Activated CD4-positive, alpha-beta T cell treated with anti-CD3 and anti-CD28 coated beads, Interleukin-2, amount 50 U/mL, for 4 hours (primary cell): ENCODE measurements at regions not wholly inside any gene's neighbourhood (a gene's known extent, or its start where the extent isn't known, plus 50 kb on each side); places are given as distances from the start of the nearest gene placed in this dataset.

ENCODE experiments used
- DNase-seq, 2 experiments: peaks; one replicate each; pipeline ENCODE4 v3.0.0-alpha.2; 2020

DNA sequence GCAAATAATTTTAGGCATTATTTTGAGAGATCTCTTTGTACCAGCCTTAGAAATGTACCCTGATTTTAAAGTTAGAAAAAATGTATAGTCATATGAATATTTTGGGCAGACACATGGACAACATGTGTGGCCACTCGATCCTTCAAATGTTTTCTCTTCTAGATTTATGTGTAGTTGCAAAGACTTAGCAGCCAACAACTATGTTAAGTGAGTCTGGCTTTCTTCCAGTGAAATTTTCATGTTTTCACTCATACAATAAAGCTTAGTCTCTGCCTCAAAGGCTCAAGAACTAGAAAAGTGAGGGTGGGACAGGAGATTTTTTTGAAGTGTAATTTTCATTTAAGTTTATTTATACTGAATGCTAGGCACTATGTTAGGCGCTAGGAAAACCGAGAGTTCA is 207.7 kb upstream of the DACH1 start:
- DNase-seq = no peak

DNA sequence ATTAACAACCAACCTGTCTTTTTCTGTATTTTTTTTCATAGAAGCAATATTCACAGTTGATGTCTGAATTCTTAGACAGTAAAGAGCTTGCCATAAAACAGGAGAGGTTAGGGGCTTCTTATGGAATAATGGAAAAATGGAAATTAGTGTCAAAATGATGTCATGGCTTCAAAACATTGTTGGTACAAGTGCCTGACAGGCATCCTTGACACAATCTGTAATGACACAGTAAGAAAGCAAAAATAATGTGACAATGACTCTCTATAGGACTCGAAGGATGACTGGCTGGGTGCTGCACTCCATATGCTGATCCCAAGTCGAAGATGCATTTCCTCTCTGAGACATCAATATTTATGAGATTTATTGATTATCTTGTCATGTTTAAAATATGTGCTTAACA is 205.3 kb upstream of the DACH1 start:
- DNase-seq = no peak

DNA sequence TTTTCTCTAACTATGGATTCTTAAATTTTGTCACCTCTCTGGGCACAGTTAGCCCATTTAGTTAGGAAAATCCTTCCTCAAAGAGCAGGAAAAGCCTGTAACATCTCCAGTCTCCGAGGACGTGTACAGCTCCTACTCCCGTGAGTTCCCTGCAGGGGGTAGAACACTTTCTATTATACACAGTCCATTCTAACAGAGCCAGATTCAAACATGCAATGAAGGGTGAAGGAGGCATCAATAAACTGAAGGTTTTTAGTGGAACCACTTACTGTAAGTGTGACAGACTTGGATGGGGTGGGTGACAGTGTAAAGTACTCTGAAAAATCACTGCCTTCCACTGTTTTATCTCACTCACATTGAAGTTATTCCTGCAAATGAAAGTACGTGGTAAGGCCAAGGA is 204.7 kb upstream of the DACH1 start:
- DNase-seq = no peak

DNA sequence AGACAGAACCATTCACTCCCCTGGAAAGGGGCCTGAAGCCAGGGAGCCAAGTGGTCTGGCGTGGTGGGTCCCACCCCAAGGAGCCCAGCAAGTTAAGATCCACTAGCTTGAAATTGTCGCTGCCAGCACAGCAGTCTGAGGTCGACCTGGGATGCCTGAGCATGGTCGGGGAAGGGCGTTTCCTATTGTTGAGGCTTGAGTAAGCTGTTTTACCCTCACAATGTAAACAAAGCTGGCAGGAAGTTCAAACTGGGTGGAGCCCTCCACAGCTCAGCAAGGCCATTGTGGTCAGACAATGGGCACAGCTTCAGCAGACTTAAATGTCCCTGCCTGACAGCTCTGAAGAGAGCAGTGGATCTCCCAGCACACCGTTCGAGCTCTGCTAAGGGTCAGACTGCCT is 195.6 kb upstream of the DACH1 start:
- DNase-seq = no peak

GRCh38 chr13:72061613-72062012 is 194.6 kb upstream of the DACH1 start:
- no peak for DNase-seq

DNA sequence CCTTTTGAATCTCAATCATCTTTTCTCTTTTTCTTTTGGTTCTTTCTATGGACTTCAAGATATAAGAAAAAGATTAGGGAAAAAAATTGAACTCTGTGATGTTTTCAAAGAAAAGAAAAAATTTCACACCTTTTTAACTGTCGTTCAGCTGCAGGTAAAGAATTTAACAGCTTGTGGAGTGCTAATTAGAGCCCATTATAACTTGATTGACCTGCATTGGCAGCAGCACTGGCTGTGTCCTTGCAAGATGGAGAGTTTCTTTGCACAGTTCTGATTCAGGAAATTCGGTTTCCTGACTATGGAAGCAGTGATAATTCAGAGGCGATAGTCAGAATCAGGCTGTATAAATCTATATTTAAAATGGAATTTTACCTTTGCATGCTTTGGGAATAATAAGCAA is 183.2 kb upstream of the DACH1 start:
- no peak for DNase-seq

GRCh38 chr13:72043366-72043765 is 176.4 kb upstream of the DACH1 start:
- no peak for DNase-seq

DNA sequence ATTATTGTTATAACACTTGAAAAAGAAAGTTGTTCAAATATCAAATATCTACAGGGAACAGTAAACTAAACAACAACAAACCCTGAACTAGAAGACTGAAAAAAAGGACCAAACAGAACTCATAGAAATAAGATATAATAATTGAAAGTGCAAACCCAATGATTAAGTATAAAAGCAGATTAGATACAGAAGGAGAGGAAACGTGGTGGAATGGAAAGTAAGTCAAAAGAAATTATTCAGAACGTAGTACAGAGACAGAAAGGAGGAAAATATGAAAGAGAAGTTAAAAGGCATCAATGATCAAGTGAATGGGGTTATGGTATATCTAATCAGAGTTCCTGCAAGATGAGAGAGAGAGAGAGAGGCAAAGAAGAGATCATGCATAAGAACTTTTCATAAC is 174.2 kb upstream of the DACH1 start:
- no peak for DNase-seq

GRCh38 chr13:72039126-72039525 is 172.1 kb upstream of the DACH1 start:
- DNase-seq = no peak

- DNase-seq = no peak
Observed at GRCh38 chr13:72029981-72030380, 163.0 kb upstream of the DACH1 start.

DNA sequence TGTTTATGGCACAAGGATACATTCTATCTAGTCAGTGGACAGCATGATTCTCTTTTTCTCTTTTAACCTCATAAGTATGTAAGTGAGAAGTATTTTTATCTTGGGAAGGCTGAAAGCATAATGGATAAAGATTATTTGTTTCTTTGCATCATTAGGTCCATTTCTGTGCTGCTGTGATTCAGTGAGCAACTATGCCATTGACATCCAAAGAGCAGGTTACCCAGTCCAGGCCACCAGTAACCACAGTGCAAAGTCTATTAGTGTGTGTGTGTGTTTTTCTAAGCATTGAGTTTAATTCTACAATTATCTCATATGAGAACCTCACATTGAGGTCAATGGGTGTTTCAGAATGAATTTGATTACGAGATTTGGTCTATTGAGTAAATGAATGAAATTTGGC is 158.8 kb upstream of the DACH1 start:
- no peak for DNase-seq

- no peak for DNase-seq
Observed at GRCh38 chr13:72023895-72024294, 156.9 kb upstream of the DACH1 start.

GRCh38 chr13:72005455-72005854 is 138.5 kb upstream of the DACH1 start:
- DNase-seq = no peak

DNA sequence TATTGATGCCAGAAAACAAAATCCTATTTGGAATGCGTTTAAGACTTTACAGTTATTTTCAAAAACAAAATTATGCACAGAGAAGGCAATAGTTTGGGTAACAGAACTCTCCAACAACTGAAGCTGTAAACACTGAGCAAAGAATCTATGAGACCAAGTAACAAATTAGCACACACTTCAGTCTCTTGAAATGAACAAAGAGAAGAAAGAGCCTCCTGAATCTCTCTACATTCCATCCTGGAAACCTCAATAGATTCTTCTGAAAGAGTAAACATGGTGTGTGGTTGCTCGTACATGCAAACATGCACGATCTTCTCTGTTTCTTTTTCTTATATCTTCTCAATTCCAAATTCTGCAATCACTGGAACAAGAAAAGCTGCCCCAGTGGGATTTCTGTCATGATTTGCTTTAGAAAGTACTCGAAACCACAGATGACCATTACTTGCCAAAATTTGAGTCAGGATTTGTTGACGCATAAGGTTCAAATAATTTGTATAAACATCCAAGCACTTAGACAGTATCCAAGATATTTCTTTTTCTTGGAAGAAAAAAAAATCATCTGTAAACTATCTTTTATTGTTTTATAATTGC is 137.9 kb upstream of the DACH1 start:
- no peak for DNase-seq

DNA sequence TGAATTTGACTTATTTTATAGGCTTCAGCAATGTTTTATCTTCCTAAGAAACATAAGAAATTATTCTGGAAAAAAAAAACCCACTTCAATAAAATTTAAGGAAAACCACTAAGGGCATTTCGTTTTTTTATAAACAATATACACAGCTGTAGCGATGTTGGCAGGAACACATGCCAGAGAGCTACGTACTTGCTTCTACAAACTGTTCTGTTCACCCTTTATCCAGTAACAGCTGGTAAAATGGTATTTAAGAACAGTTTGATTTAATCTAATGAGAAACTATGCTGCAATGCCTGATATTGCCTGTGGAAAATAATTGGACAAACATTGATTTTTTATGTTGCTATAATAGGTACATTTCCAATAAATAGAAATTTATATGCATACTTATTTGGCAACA is 137.2 kb upstream of the DACH1 start:
- no peak for DNase-seq

DNA sequence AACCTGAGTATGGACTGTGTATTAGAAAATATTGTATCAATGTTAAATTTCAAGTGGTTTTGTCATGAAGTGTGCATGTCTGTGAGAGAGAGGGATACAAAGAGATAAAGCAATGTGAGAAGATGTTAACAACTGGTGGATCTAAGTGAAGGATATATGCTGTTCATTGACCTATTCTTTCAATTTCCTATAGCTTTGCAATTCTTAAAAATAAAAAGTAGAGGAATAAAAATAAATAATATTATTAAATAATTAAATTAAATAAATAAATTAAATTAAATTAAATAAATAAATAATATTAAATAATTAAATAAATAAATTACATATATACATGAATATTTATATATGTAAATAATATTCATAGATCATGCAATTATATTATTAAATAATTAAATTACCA is 131.2 kb upstream of the DACH1 start:
- no peak for DNase-seq

DNA sequence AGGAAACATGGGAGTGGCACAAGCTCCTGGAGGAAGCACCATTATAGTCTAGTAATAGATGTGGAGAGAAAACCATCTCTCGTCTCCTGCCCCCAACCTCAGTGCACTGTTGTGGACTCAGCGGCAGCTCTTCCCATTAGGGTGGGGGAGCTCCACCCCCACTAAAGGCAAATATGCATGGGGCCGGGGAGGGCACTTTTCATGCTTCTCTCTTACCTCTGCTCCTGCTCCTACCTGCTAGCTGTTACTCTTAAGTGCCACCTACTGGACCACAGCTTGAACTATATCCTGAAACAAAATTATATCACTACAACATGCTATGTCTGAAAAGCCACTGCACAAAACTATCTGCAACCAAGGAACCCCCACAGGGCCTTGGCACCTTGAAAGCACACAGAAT is 112.6 kb upstream of the DACH1 start:
- no peak for DNase-seq

GRCh38 chr13:71977028-71977427 is 110.0 kb upstream of the DACH1 start:
- DNase-seq = no peak

DNA sequence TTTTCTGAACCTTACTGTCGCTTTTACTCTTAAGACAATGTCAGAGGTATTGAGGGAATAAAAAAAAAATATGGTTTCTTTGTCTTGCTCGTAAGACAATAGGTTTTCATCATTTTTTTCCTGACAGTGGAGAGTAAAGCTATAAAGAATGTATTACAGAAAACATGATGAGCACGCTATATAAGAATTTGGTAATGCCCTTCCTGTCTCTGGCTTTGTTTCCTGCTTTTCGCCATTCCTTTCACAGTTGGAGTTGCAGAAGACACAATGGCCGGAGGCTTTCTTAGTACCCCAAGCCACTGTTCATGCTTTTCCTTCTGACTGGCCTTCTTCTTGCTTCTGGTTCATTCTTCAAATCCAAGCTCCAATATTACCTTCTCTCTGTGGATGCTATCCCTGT is 101.0 kb upstream of the DACH1 start:
- DNase-seq = no peak

- no peak for DNase-seq
Observed at GRCh38 chr13:71964491-71965100, 97.6 kb upstream of the DACH1 start.

GRCh38 chr13:71962735-71963134 is 95.7 kb upstream of the DACH1 start:
- DNase-seq = no peak

DNA sequence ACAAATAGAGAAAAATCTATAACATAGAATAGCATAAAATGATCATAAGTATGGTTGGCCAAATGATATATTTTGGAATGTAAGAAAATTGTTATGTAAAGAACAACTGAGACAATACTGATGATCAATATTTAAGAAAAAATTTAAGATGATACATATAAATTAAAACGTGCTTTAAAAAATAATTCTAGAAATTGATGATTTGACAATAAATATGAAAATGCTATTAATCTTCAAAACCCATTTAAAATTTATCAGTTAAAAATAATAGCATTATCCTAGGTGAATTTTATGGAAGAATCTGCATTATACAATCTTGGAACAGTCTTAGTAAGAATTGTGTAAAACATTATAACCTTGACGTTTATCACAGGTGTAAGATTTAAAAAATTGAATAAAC is 95.1 kb upstream of the DACH1 start:
- no peak for DNase-seq

DNA sequence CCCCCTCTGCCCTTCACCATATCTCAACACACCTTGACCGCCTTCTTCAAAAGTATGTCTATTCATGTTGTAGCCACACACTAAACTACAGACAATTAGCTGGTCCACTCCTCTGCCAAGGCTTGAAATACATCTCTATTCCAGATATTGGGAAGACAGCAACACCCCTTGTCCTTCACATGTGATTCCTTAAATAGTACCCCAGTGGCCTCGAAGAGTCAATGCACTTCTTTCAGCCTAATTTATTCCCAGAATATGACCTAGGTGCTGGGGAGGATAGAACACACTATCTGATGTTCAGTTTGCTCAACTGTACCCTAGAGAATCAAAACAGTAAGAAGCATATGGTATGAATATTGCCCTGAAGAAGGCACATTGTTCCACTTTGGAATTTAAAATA is 82.4 kb upstream of the DACH1 start:
- no peak for DNase-seq

DNA sequence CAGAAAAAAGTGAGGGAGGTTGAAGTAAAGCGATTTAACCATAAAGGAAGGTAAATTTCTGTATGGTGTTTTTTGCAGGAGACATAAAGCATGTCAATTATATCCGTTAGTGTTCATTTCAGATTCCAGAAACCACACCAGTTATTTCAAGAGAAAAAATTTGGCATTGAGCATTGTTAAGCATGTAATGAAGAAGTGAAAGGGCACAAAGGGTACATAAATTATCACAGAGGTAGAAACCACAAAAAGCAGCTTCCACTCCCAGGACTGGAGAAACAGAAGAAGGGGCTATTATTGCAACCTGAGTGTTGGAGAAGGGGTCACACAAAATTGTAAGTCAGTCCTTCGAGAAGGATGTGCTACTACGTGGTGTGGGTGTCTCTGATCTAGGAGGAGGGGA is 72.2 kb upstream of the DACH1 start:
- no peak for DNase-seq

DNA sequence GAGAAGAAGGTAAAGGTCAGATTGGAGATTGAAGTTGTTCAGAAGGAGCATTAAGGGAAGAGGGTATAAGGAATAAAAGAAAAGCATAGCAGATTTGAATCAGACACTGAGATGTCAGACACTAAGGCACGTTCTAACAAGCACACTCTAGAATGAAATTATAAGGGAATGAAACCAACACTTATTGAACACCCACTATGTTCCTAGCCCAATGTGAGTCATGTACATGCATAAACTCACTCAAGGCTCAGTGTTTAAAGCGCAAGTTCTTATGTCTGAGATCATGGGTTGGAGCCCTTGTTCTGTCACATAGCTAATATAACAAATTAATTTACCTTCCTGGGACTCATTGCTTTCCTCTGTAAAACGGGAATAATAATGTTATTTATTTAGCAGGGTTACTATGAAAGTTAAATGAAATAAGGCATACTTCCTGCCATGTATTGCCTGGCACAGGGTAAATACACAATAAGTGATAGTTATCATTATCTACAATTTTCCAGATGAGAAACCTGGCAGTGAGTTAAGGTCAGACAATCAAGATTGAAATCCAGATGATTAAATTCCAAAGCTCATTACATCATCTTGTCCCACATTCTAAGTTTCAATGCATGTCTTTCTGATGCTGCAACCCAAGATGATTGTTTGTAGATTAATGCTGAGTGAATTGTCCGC is 68.3 kb upstream of the DACH1 start:
- DNase-seq = no peak
